ENCODE measurements at regions not wholly inside any gene's neighbourhood (a gene's known extent, or its start where the extent isn't known, plus 50 kb on each side); places are given as distances from the start of the nearest gene placed in this dataset.

GRCh38 chr3:40810813-40811212 lies 286.1 kb downstream of the ZNF621 start:
- no peak for DNase-seq (ENCODE audit: low read depth in 2 of 2)

GRCh38 chr3:40817017-40817416 lies 292.3 kb downstream of the ZNF621 start:
- no peak for DNase-seq (ENCODE audit: low read depth in 2 of 2)

GRCh38 chr3:40821315-40821714 lies 296.6 kb downstream of the ZNF621 start:
- DNase-seq (ENCODE audit: low read depth in 2 of 2) = no peak

GRCh38 chr3:40827226-40827625 lies 302.5 kb downstream of the ZNF621 start:
- no peak for DNase-seq (ENCODE audit: low read depth in 2 of 2)

- no peak for DNase-seq (ENCODE audit: low read depth in 2 of 2)
These were observed 303.4 kb downstream of the ZNF621 start for GRCh38 chr3:40827942-40828688.

GRCh38 chr3:40828741-40829415 lies 304.1 kb downstream of the ZNF621 start:
- DNase-seq (ENCODE audit: low read depth in 2 of 2) = no peak

GRCh38 chr3:40829876-40830275 lies 305.1 kb downstream of the ZNF621 start:
- DNase-seq (ENCODE audit: low read depth in 2 of 2) = no peak

- DNase-seq (ENCODE audit: low read depth in 2 of 2) = no peak
These were observed 312.5 kb downstream of the ZNF621 start for GRCh38 chr3:40837300-40837699.

- DNase-seq (ENCODE audit: low read depth in 2 of 2) = no peak
These were observed 316.4 kb downstream of the ZNF621 start for GRCh38 chr3:40841131-40841530.

- no peak for DNase-seq (ENCODE audit: low read depth in 2 of 2)
These were observed 316.9 kb downstream of the ZNF621 start for GRCh38 chr3:40841570-40842109.

- no peak for DNase-seq (ENCODE audit: low read depth in 2 of 2)
These were observed 318.0 kb downstream of the ZNF621 start for GRCh38 chr3:40842714-40843113.

- no peak for DNase-seq (ENCODE audit: low read depth in 2 of 2)
These were observed 318.5 kb downstream of the ZNF621 start for GRCh38 chr3:40843208-40843624.

GRCh38 chr3:40843851-40844548 lies 319.2 kb downstream of the ZNF621 start:
- DNase-seq (ENCODE audit: low read depth in 2 of 2) = no peak

- no peak for DNase-seq (ENCODE audit: low read depth in 2 of 2)
These were observed 320.1 kb downstream of the ZNF621 start for GRCh38 chr3:40844896-40845295.

GRCh38 chr3:40845447-40845846 lies 320.7 kb downstream of the ZNF621 start:
- DNase-seq (ENCODE audit: low read depth in 2 of 2) = no peak

- DNase-seq (ENCODE audit: low read depth in 2 of 2) = no peak
These were observed 321.2 kb downstream of the ZNF621 start for GRCh38 chr3:40845916-40846315.

- DNase-seq (ENCODE audit: low read depth in 2 of 2) = no peak
These were observed 321.7 kb downstream of the ZNF621 start for GRCh38 chr3:40846451-40846850.

GRCh38 chr3:40847551-40847992 lies 322.8 kb downstream of the ZNF621 start:
- DNase-seq (ENCODE audit: low read depth in 2 of 2) = no peak

- no peak for DNase-seq (ENCODE audit: low read depth in 2 of 2)
These were observed 323.7 kb downstream of the ZNF621 start for GRCh38 chr3:40848421-40848820.

GRCh38 chr3:40850861-40851260 lies 326.1 kb downstream of the ZNF621 start:
- no peak for DNase-seq (ENCODE audit: low read depth in 2 of 2)

- DNase-seq (ENCODE audit: low read depth in 2 of 2) = no peak
These were observed 327.1 kb downstream of the ZNF621 start for GRCh38 chr3:40851836-40852235.

GRCh38 chr3:40852712-40853111 lies 328.0 kb downstream of the ZNF621 start:
- no peak for DNase-seq (ENCODE audit: low read depth in 2 of 2)
